Panc1 (cell line): ENCODE measurements at regions not wholly inside any gene's neighbourhood (a gene's known extent, or its start where the extent isn't known, plus 50 kb on each side); places are given as distances from the start of the nearest gene placed in this dataset.

ENCODE experiments used
- ATAC-seq: fragments of 200-7000 bp; cut with Tn5 transposase; 2 replicates; pipeline ENCODE4 v1.9.1; 2020; ENCODE audit warnings: mild to moderate bottlenecking, moderate library complexity
- BruUV-seq: library from RNA; stranded (reverse); fragments of 400-500 nt; replicated peaks from 2 replicates; lab custom pipeline; 2021; lab: Mats Ljungman, UMichigan
- CTCF ChIA-PET: fragments of 300-600 bp; sonication (Branson Sonifier 250); formaldehyde crosslinking; loops from one replicate; lab custom pipeline; 2022; ENCODE audit warnings: antibody characterized with exemption; lab: Charles Lee
- POLR2A ChIA-PET: fragments of 300-600 bp; sonication (Branson Sonifier 250); formaldehyde crosslinking; loops from one replicate; lab custom pipeline; 2022; ENCODE audit warnings: antibody characterized with exemption; lab: Charles Lee
- DNase-seq: peaks from one replicate; pipeline ENCODE4 v3.0.0-alpha.2; 2010; ENCODE audit warnings: low read depth, low spot score
- H3K27ac ChIP-seq: 2 replicates; pipeline ENCODE4 v1.5.1; 2011; ENCODE audit warnings: mild to moderate bottlenecking, low read length, inconsistent platforms
- H3K27me3 ChIP-seq: fragments of 200-500 bp; sonication (Bioruptor generic); 2 replicates; pipeline ENCODE4 v1.6.0; 2014; ENCODE audit warnings: low read length, inconsistent platforms; ENCODE audit not compliant: control insufficient read depth, insufficient read depth
- H3K36me3 ChIP-seq: fragments of 200-500 bp; sonication (Bioruptor generic); 2 replicates; pipeline ENCODE4 v1.5.1; 2014; ENCODE audit warnings: inconsistent platforms, mild to moderate bottlenecking, low read length, moderate library complexity; ENCODE audit not compliant: control insufficient read depth, insufficient read depth
- H3K4me1 ChIP-seq: 2 replicates; pipeline ENCODE4 v1.5.1; 2011; ENCODE audit warnings: inconsistent platforms, mild to moderate bottlenecking, low read length, moderate library complexity; ENCODE audit not compliant: control insufficient read depth, insufficient read depth
- H3K4me3 ChIP-seq, 2 experiments: 2 replicates each; pipeline ENCODE4 v1.5.1; 2011 to 2012; ENCODE audit warnings: low read depth in 2 of 2, low read length in 2 of 2, mild to moderate bottlenecking in 2 of 2, inconsistent platforms in 1 of 2, moderate library complexity in 1 of 2
- H3K9me3 ChIP-seq: fragments of 200-500 bp; sonication (Bioruptor generic); 2 replicates; pipeline ENCODE4 v1.5.1; 2014; ENCODE audit warnings: low read depth, mild to moderate bottlenecking, inconsistent platforms, low read length, moderate library complexity; ENCODE audit not compliant: control insufficient read depth, insufficient read depth
- POLR2AphosphoS5 ChIP-seq: IDR thresholded peaks from 2 replicates; pipeline ENCODE4 v1.6.1; 2012; ENCODE audit warnings: mild to moderate bottlenecking, low read depth, low read length, moderate library complexity
- SIN3A ChIP-seq: IDR thresholded peaks from 2 replicates; pipeline ENCODE4 v1.6.1; 2012; ENCODE audit warnings: low read depth, mild to moderate bottlenecking, low read length, moderate library complexity, borderline replicate concordance; ENCODE audit not compliant: insufficient read depth
- TCF7L2 ChIP-seq: IDR thresholded peaks from 2 replicates; pipeline ENCODE4 v1.6.1; 2011; ENCODE audit warnings: mild to moderate bottlenecking, low read depth, low read length, inconsistent platforms
- in situ Hi-C: cut with HindIII; loops from 2 replicates; pipeline ENCODE4 v1.10.0; 2016; ENCODE audit warnings: low sequenced_read_pairs, low pct_unique_long_range_greater_than_20kb
- intact Hi-C: fragments of 100-400 bp; cut with micrococcal nuclease; formaldehyde crosslinking; loops from one replicate; pipeline ENCODE4 v1.10.0; 2022; ENCODE audit not compliant: unreplicated experiment
- TF ChIP-seq, protein P1 (sequence below), 2 experiments: IDR thresholded peaks; 2 replicates each; pipeline ENCODE4 v1.6.1; 2011 to 2012; ENCODE audit warnings: low read depth in 2 of 2, control low read depth in 1 of 2, low read length in 1 of 2, mild to moderate bottlenecking in 1 of 2, moderate library complexity in 1 of 2; ENCODE audit not compliant: insufficient read depth in 1 of 2
- TF ChIP-seq, protein P2 (sequence below): fragments of 450-650 bp; IDR thresholded peaks from 2 replicates; pipeline ENCODE4 v1.5.1; 2017; ENCODE audit warnings: mild to moderate bottlenecking

DNA sequence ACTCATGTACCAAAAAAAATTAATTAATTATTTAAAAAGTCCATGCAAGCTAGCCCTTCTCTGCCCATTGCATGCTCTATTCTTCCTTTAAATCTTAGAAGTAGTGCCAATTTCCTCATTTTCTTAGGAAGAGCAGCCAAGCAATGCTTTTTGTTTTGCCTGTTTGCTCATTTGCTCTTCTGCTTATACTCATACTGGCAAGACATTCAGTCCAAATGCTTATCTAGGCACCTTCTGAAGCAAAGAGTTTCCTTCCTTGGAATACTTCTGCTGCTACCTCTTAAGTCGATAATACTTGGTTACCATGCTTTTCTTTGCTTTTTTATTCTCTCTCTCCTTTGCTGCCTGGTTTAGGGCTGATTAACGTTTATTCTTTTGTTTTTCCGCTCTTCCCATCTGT, 1318.3 kb downstream of the AACS start:
- ATAC-seq = no peak
- ChIA-PET POLR2A (no interaction called here), CTCF (no interaction called here)
- Histone ChIP-seq H3K9me3 (no peaks in the 10 kb centered on the region), H3K27me3 (no peaks in the 10 kb centered on the region), H3K36me3 (no peaks in the 10 kb centered on the region), H3K4me1 (no peaks in the 10 kb centered on the region), H3K4me3 (no peak overlapping the region), H3K27ac (no peak overlapping the region)
- in situ Hi-C loops (no loop called here), intact Hi-C loops (no loop called here)
- BruUV-seq = no TSS peak
- no peak for DNase-seq
- TF ChIP-seq TCF7L2 = no peak
- TF ChIP-seq, protein P1, sequence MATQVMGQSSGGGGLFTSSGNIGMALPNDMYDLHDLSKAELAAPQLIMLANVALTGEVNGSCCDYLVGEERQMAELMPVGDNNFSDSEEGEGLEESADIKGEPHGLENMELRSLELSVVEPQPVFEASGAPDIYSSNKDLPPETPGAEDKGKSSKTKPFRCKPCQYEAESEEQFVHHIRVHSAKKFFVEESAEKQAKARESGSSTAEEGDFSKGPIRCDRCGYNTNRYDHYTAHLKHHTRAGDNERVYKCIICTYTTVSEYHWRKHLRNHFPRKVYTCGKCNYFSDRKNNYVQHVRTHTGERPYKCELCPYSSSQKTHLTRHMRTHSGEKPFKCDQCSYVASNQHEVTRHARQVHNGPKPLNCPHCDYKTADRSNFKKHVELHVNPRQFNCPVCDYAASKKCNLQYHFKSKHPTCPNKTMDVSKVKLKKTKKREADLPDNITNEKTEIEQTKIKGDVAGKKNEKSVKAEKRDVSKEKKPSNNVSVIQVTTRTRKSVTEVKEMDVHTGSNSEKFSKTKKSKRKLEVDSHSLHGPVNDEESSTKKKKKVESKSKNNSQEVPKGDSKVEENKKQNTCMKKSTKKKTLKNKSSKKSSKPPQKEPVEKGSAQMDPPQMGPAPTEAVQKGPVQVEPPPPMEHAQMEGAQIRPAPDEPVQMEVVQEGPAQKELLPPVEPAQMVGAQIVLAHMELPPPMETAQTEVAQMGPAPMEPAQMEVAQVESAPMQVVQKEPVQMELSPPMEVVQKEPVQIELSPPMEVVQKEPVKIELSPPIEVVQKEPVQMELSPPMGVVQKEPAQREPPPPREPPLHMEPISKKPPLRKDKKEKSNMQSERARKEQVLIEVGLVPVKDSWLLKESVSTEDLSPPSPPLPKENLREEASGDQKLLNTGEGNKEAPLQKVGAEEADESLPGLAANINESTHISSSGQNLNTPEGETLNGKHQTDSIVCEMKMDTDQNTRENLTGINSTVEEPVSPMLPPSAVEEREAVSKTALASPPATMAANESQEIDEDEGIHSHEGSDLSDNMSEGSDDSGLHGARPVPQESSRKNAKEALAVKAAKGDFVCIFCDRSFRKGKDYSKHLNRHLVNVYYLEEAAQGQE (IDR thresholded peaks at IDR 0.05; ENCODE audit: insufficient read depth in 1 of 2, low read depth in 2 of 2, low read length in 1 of 2) = no peak
- TF ChIP-seq SIN3A = no peak
- TF ChIP-seq POLR2AphosphoS5 = no peak
- TF ChIP-seq, protein P2, sequence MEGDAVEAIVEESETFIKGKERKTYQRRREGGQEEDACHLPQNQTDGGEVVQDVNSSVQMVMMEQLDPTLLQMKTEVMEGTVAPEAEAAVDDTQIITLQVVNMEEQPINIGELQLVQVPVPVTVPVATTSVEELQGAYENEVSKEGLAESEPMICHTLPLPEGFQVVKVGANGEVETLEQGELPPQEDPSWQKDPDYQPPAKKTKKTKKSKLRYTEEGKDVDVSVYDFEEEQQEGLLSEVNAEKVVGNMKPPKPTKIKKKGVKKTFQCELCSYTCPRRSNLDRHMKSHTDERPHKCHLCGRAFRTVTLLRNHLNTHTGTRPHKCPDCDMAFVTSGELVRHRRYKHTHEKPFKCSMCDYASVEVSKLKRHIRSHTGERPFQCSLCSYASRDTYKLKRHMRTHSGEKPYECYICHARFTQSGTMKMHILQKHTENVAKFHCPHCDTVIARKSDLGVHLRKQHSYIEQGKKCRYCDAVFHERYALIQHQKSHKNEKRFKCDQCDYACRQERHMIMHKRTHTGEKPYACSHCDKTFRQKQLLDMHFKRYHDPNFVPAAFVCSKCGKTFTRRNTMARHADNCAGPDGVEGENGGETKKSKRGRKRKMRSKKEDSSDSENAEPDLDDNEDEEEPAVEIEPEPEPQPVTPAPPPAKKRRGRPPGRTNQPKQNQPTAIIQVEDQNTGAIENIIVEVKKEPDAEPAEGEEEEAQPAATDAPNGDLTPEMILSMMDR = no peak

DNA sequence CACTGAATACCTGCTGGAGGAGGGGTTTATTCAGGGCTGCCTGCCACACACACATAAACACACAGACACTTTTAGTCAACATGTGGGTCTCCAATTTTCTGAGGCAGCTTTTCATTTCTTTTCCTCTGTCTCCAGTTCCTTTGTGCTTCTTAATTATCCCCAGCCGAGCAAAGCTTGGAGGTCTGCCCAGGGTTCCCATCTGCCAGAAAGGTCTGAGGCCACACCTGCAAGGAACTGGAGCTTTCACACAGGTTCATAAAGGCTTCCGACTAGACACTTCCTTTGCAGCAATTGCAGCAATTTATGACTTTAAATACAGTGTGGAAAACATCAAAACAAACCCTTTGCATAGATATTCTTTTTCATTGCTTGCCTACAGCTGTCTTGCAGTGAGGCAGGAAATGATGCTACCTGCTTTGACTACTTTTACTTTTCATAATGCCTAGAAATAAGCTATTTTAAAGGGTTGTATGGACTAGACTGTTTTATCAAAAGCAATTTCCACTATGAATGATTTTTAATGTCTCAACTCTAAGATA, 1318.9 kb downstream of the AACS start:
- no peak for TF ChIP-seq TCF7L2
- TF ChIP-seq, protein P2 = no peak
- TF ChIP-seq, protein P1 (IDR thresholded peaks at IDR 0.05; ENCODE audit: insufficient read depth in 1 of 2, low read depth in 2 of 2, low read length in 1 of 2) = no peak
- TF ChIP-seq POLR2AphosphoS5 = no peak
- TF ChIP-seq SIN3A = no peak
- Histone ChIP-seq H3K9me3 (no peaks in the 10 kb centered on the region), H3K36me3 (no peaks in the 10 kb centered on the region), H3K4me1 (no peaks in the 10 kb centered on the region), H3K27ac (no peak overlapping the region), H3K27me3 (no peaks in the 10 kb centered on the region), H3K4me3 (no peak overlapping the region)
- no TSS peak for BruUV-seq
- ChIA-PET POLR2A (no interaction called here), CTCF (no interaction called here)
- DNase-seq (no peak), ATAC-seq (no peak)
- intact Hi-C loops = no loop called here
- in situ Hi-C loops = no loop called here
